Sigmoid colon (tissue), 6 donors: ENCODE measurements at regions not wholly inside any gene's neighbourhood (a gene's known extent, or its start where the extent isn't known, plus 50 kb on each side); places are given as distances from the start of the nearest gene placed in this dataset.

Source experiments
- DNase-seq: peaks from one replicate; pipeline ENCODE4 v3.0.0-alpha.2; 2019
- H3K27ac ChIP-seq, 4 donors: fragments of 200-600 bp; sonication (generic); one replicate each; pipeline ENCODE4 v1.5.1; 2016 to 2019; ENCODE audit warnings: mild to moderate bottlenecking in 1 of 4
- H3K27me3 ChIP-seq, 3 donors: fragments of 200-600 bp; sonication (generic); one replicate each; pipeline ENCODE4 v1.5.1; 2019; ENCODE audit warnings: mild to moderate bottlenecking in 1 of 3
- H3K36me3 ChIP-seq, 4 donors: fragments of 200-600 bp; sonication (generic); one replicate each; pipeline ENCODE4 v1.5.1; 2016 to 2019
- H3K4me1 ChIP-seq, 4 donors: fragments of 200-600 bp; sonication (generic); one replicate each; pipeline ENCODE4 v1.5.1; 2017 to 2019
- H3K4me3 ChIP-seq, 4 donors: fragments of 200-600 bp; sonication (generic); one replicate each; pipeline ENCODE4 v1.5.1; 2017 to 2019; ENCODE audit warnings: mild to moderate bottlenecking in 2 of 4, moderate library complexity in 1 of 4
- H3K9me3 ChIP-seq, 4 donors: fragments of 200-600 bp in 3 of 4; sonication (generic) in 3 of 4; one replicate each; pipeline versions ENCODE4 v1.5.1 to v1.6.1; 2013 to 2019
- EP300 ChIP-seq, 4 donors: sonication (generic); formaldehyde crosslinking; IDR thresholded peaks; one replicate each; pipeline ENCODE4 v1.6.1; 2017; ENCODE audit warnings: antibody characterized with exemption in 4 of 4
- POLR2A ChIP-seq, 2 donors: fragments of 450-650 bp; IDR thresholded peaks; one replicate each; pipeline ENCODE4 v1.6.1; 2016; ENCODE audit warnings: antibody characterized with exemption in 2 of 2, mild to moderate bottlenecking in 2 of 2, moderate library complexity in 2 of 2
- POLR2AphosphoS5 ChIP-seq, 4 donors: sonication (generic); formaldehyde crosslinking; IDR thresholded peaks; one replicate each; pipeline ENCODE4 v1.6.1; 2017; ENCODE audit warnings: antibody characterized with exemption in 4 of 4
- WGBS, 2 donors: extraction: QIAGEN DNeasy Blood & Tissue Kit; methylation state at CpG; one replicate each; pipeline ENCODE4 v1.1.7; 2013; 5-methylcytosine and 5-hydroxymethylcytosine counted together
- intact Hi-C: fragments of 100-400 bp; cut with DNase I; formaldehyde crosslinking; loops from one replicate; pipeline ENCODE4 v1.15.1; 2023
- TF ChIP-seq, protein P1 (sequence below), 4 experiments: fragments of 450-650 bp in 3 of 4; fragments of 200-600 bp in 1 of 4; IDR thresholded peaks; one replicate each; pipeline ENCODE4 v1.5.1; 2016 to 2019; ENCODE audit warnings: antibody characterized with exemption in 4 of 4, mild to moderate bottlenecking in 3 of 4, moderate library complexity in 2 of 4
- donor health status: healthy with polysubstance abuse.
- donor health status: healthy.

DNA sequence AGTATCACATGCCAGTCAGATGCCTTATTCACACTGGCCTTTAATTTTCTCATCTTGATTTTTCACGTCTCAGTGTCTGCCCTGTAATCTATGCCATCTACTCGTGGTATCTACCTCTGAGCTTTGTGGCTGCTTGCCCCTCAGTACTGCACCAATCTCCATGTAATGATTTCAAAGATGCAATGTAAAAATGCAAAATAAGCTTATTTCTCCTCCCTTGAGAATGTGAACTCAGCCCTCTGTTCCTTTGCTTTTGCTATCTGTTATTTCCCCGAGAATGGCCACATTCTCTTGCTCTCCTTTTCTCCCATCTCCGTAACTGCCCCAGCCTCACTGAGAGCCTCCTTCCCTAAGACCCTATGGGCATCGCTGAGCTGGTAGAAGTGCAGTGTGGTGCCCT lies 317.5 kb downstream of the SFMBT2 start:
- no peak for DNase-seq
- H3K27me3 ChIP-seq = no peaks in the 10 kb centered on the region
- WGBS, 2 donors = 88 to 90% methylated on average over 5 of the region's 5 CpGs
- intact Hi-C loops = loop anchor here (5.0 kb wide), 1 partner anchor 181 kb away; no protein-coding TSS in a partner anchor
- H3K27ac ChIP-seq = no peak overlapping the region
- TF ChIP-seq, protein P1, sequence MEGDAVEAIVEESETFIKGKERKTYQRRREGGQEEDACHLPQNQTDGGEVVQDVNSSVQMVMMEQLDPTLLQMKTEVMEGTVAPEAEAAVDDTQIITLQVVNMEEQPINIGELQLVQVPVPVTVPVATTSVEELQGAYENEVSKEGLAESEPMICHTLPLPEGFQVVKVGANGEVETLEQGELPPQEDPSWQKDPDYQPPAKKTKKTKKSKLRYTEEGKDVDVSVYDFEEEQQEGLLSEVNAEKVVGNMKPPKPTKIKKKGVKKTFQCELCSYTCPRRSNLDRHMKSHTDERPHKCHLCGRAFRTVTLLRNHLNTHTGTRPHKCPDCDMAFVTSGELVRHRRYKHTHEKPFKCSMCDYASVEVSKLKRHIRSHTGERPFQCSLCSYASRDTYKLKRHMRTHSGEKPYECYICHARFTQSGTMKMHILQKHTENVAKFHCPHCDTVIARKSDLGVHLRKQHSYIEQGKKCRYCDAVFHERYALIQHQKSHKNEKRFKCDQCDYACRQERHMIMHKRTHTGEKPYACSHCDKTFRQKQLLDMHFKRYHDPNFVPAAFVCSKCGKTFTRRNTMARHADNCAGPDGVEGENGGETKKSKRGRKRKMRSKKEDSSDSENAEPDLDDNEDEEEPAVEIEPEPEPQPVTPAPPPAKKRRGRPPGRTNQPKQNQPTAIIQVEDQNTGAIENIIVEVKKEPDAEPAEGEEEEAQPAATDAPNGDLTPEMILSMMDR (IDR thresholded peaks at IDR 0.05) = no peak
- TF ChIP-seq EP300 (IDR thresholded peaks at IDR 0.05) = no peak
- no peak for TF ChIP-seq POLR2A (IDR thresholded peaks at IDR 0.05)
- TF ChIP-seq POLR2AphosphoS5 (IDR thresholded peaks at IDR 0.05) = no peak
- no peak overlapping the region for H3K4me3 ChIP-seq
- no peaks in the 10 kb centered on the region for H3K36me3 ChIP-seq
- H3K4me1 ChIP-seq = peaks cover 0 to 17% (median 13%) of the 10 kb centered on the region in 4 donors
- no peaks in the 10 kb centered on the region for H3K9me3 ChIP-seq

DNA sequence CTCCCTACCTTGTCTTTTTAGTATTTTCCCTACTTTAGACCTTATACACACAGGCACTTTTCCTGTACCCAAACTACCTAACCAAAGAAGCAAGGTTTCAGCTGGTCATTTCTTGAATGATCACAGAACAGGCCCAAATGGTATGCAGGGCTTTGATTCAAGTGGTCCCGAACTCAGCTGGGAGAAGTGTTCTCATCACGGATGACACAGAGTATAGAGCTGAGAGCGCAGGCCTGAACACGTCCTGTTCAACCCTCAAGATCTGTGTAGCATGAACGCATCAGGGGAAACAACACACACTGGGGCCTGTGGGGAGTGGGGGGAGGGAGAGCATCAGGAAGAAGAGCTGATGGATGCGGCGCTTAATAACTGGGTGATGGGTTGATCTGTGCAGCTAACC lies 318.2 kb downstream of the SFMBT2 start:
- intact Hi-C loops = loop anchor here (5.0 kb wide), 1 partner anchor 180 kb away; no protein-coding TSS in a partner anchor
- no peak for DNase-seq
- Histone ChIP-seq H3K4me3 (no peak overlapping the region), H3K36me3 (no peaks in the 10 kb centered on the region), H3K9me3 (no peaks in the 10 kb centered on the region), H3K4me1 (peaks cover 0 to 17% (median 13%) of the 10 kb centered on the region in 4 donors), H3K27me3 (no peaks in the 10 kb centered on the region), H3K27ac (no peak overlapping the region)
- TF ChIP-seq EP300 (IDR thresholded peaks at IDR 0.05) (no peak), POLR2AphosphoS5 (IDR thresholded peaks at IDR 0.05) (no peak), POLR2A (IDR thresholded peaks at IDR 0.05) (no peak)
- TF ChIP-seq, protein P1 (IDR thresholded peaks at IDR 0.05) = no peak
- 94 to 95% methylated on average over 7 of the region's 7 CpGs for WGBS, 2 donors

DNA sequence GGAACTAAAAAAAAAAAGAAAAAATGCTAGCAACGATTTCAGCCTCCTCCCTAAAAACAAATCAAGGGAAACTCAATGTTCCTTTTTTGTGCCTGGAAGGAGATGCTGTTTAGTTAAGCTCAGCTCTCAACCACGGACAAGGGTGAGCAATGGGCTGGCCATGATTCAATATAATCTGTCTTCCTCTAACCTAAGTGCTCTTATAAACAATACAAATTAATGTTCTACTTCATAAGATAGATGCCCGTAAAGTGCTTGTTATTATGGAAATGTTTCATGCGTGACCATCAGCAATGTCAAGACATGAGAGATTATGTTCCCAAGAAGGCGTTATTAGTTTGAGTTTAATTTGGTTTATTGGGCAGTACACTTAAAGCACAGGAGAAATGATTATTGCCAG lies 320.3 kb downstream of the SFMBT2 start:
- H3K4me3 ChIP-seq = no peak overlapping the region
- peaks cover 0 to 22% (median 13%) of the 10 kb centered on the region in 4 donors for H3K4me1 ChIP-seq
- intact Hi-C loops = loop anchor here (1.0 to 5.0 kb wide), 2 partner anchors 170 to 178 kb away; no protein-coding TSS in a partner anchor
- peak; percentile 80 for DNase-seq
- 62 to 64% methylated on average over 5 of the region's 5 CpGs for WGBS, 2 donors
- peaks cover 0 to 3% (median 0%) of the 10 kb centered on the region in 3 donors for H3K27me3 ChIP-seq
- H3K36me3 ChIP-seq = no peaks in the 10 kb centered on the region
- H3K9me3 ChIP-seq = no peaks in the 10 kb centered on the region
- H3K27ac ChIP-seq = peak overlapping the region; percentile 0 to 81 (median 52)
- TF ChIP-seq POLR2A (IDR thresholded peaks at IDR 0.05) (no peak), EP300 (IDR thresholded peaks at IDR 0.05) (peak in 1 of 4 donors; percentile 48), POLR2AphosphoS5 (IDR thresholded peaks at IDR 0.05) (peak; percentile 47 to 80 (median 71))

DNA sequence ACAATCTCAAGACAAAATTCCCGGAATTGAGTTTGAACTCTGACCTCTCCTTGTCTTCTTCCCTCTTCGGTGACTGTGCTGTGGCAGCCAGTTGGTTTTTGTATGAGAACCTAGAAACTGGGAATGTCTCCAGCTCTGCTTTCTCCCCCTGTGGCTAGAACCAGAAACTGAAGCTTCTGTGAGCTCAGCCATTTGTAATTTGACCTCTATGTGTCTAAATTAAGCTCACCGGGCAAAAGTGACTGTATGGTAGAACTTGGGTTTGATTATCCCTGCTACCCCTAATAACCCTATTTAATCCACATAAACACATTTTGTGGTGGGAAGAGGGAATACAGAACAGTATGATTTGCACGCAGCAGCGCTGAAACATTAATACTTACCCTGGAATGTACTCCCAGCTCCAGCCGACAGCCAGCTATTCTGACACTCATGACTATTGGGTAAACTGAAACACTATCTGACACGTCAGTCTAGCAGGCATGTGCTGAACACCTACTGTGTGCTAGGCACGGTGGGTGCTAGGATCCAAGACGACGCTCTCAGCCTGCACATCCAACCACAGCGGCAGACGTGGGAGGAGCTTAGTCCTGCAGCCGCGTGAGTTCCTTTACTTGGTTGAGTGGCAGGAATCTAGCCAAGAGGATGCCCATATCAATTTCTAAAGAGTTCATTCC lies 324.8 kb downstream of the SFMBT2 start:
- Histone ChIP-seq H3K9me3 (no peaks in the 10 kb centered on the region), H3K36me3 (no peaks in the 10 kb centered on the region), H3K4me3 (no peak overlapping the region), H3K4me1 (peaks cover 0 to 21% (median 12%) of the 10 kb centered on the region in 4 donors), H3K27ac (no peak overlapping the region), H3K27me3 (peaks cover 0 to 27% (median 6%) of the 10 kb centered on the region in 3 donors)
- intact Hi-C loops = loop anchor here (5.0 kb wide), 1 partner anchor 321 kb away; no protein-coding TSS in a partner anchor
- 74 to 79% methylated on average over 14 of the region's 14 CpGs for WGBS, 2 donors
- no peak for TF ChIP-seq EP300 (IDR thresholded peaks at IDR 0.05)
- TF ChIP-seq POLR2A (IDR thresholded peaks at IDR 0.05) = no peak
- no peak for TF ChIP-seq POLR2AphosphoS5 (IDR thresholded peaks at IDR 0.05)
- TF ChIP-seq, protein P1 (IDR thresholded peaks at IDR 0.05) = no peak
- DNase-seq = no peak

DNA sequence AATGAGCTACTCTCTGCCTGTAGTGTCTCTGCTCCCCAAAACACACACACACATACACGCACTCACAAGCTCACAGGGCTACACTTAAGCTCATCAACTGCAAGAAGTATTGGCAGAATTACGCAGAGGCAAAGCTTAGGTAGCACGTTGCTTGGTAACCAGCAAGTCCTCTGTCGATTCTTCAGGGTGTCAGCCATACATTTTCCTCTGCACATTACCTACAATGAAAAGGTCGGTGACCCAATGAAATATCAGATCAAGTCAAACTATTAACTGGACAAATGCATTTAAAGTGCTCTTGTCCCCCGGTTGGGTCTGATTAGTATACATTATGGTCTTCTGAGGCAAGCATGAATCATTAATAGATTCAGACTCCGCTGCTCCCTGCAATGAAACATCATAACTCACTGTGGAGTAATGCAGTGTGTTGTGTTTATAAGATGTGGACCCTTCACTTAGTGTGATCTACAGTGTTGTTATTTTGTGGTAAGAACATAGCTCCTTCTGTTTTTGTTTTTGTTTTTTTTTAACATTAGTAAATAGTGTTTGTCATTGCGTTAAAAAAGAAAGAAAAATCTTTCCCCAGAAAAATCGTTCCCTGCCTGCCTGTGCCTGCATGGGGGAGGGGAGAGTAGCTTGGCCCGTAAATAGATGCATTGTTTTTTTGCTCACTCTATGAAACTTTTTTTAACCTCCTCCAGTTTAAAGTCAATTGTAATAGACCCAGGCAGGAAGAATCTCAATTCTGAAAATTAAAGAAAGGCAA lies 325.5 kb downstream of the SFMBT2 start:
- no peak overlapping the region for H3K27ac ChIP-seq
- intact Hi-C loops = loop anchor here (5.0 kb wide), 1 partner anchor 322 kb away; no protein-coding TSS in a partner anchor
- no peak for DNase-seq
- H3K9me3 ChIP-seq = no peaks in the 10 kb centered on the region
- H3K4me1 ChIP-seq = peaks cover 0 to 14% (median 9%) of the 10 kb centered on the region in 4 donors
- no peak for TF ChIP-seq POLR2A (IDR thresholded peaks at IDR 0.05)
- TF ChIP-seq POLR2AphosphoS5 (IDR thresholded peaks at IDR 0.05) = no peak
- TF ChIP-seq EP300 (IDR thresholded peaks at IDR 0.05) = no peak
- TF ChIP-seq, protein P1 (IDR thresholded peaks at IDR 0.05) = no peak
- H3K36me3 ChIP-seq = no peaks in the 10 kb centered on the region
- 54 to 64% methylated on average over 10 of the region's 10 CpGs for whole genome bisulfite sequencing, 2 donors
- no peak overlapping the region for H3K4me3 ChIP-seq
- H3K27me3 ChIP-seq = peaks cover 0 to 33% (median 6%) of the 10 kb centered on the region in 3 donors
